Myocyte (in vitro differentiated cells): ENCODE measurements at regions not wholly inside any gene's neighbourhood (a gene's known extent, or its start where the extent isn't known, plus 50 kb on each side); places are given as distances from the start of the nearest gene placed in this dataset.

Experiments used
- DNase-seq: peaks from one replicate; pipeline ENCODE4 v3.0.0-alpha.2; 2012; ENCODE audit warnings: low read depth

GRCh38 chr3:39744746-39745145, 64.7 kb upstream of the MYRIP start:
- peak; percentile 13 for DNase-seq

- no peak for DNase-seq
These were observed 61.4 kb upstream of the MYRIP start for GRCh38 chr3:39748002-39748401.

- no peak for DNase-seq
These were observed 60.6 kb upstream of the MYRIP start for GRCh38 chr3:39748763-39749162.

GRCh38 chr3:39750712-39751111, 58.7 kb upstream of the MYRIP start:
- no peak for DNase-seq

GRCh38 chr3:39751286-39751685, 58.1 kb upstream of the MYRIP start:
- no peak for DNase-seq

GRCh38 chr3:39752019-39752637, 57.3 kb upstream of the MYRIP start:
- DNase-seq, result peak; percentile 8

- peak; percentile 19 for DNase-seq
These were observed 56.7 kb upstream of the MYRIP start for GRCh38 chr3:39752751-39753150.

- DNase-seq, result no peak
These were observed 56.0 kb upstream of the MYRIP start for GRCh38 chr3:39753391-39753790.

- DNase-seq, result no peak
These were observed 54.9 kb upstream of the MYRIP start for GRCh38 chr3:39754549-39754948.

GRCh38 chr3:39755100-39755499, 54.3 kb upstream of the MYRIP start:
- DNase-seq, result no peak

- DNase-seq, result no peak
These were observed 52.1 kb upstream of the MYRIP start for GRCh38 chr3:39757307-39757706.
